Liver (tissue), 8 donors: ENCODE measurements at regions not wholly inside any gene's neighbourhood (a gene's known extent, or its start where the extent isn't known, plus 50 kb on each side); places are given as distances from the start of the nearest gene placed in this dataset.

ENCODE experiments used
- DNase-seq: peaks from one replicate; pipeline ENCODE4 v3.0.0-alpha.2; 2017; ENCODE audit warnings: low spot score
- H3K27ac ChIP-seq, 2 donors: one replicate each; pipeline ENCODE4 v1.7.0; 2013; ENCODE audit warnings: inconsistent platforms in 2 of 2, low read length in 2 of 2, control low read depth in 1 of 2, low read depth in 1 of 2, mild to moderate bottlenecking in 1 of 2
- H3K27me3 ChIP-seq, 4 donors: one replicate each; pipeline versions ENCODE4 v1.6.1 to v1.7.0; 2013; ENCODE audit warnings: low read length in 3 of 4, inconsistent platforms in 1 of 4, mild to moderate bottlenecking in 1 of 4, moderate library complexity in 1 of 4; ENCODE audit not compliant: control insufficient read depth in 4 of 4, insufficient read depth in 4 of 4
- H3K36me3 ChIP-seq, 4 donors: one replicate each; pipeline versions ENCODE4 v1.6.1 to v1.7.0; 2013; ENCODE audit warnings: low read length in 3 of 4, mild to moderate bottlenecking in 3 of 4, low read depth in 1 of 4, moderate library complexity in 1 of 4; ENCODE audit not compliant: control insufficient read depth in 4 of 4, insufficient read depth in 3 of 4
- H3K4me1 ChIP-seq, 4 donors: one replicate each; pipeline versions ENCODE4 v1.6.1 to v1.7.0; 2013; ENCODE audit warnings: low read length in 3 of 4, mild to moderate bottlenecking in 3 of 4, moderate library complexity in 1 of 4; ENCODE audit not compliant: control insufficient read depth in 4 of 4, insufficient read depth in 4 of 4
- H3K4me3 ChIP-seq, 3 donors: one replicate each; pipeline versions ENCODE4 v1.6.1 to v1.7.0; 2013; ENCODE audit warnings: low read length in 3 of 3, control low read depth in 1 of 3, low read depth in 1 of 3, mild to moderate bottlenecking in 1 of 3
- H3K9ac ChIP-seq, 2 donors: one replicate each; pipeline ENCODE4 v1.7.0; 2013; ENCODE audit warnings: low read length in 2 of 2, mild to moderate bottlenecking in 2 of 2, moderate library complexity in 2 of 2, control low read depth in 1 of 2, low read depth in 1 of 2
- H3K9me3 ChIP-seq, 4 donors: one replicate each; pipeline versions ENCODE4 v1.6.1 to v1.7.0; 2013; ENCODE audit warnings: low read length in 3 of 4; ENCODE audit not compliant: control insufficient read depth in 4 of 4
- EGR1 ChIP-seq, 2 donors: IDR thresholded peaks; 2 replicates each; pipeline ENCODE4 v1.6.1; 2016 to 2018; ENCODE audit warnings: antibody characterized with exemption in 2 of 2, low read depth in 2 of 2
- FOXA2 ChIP-seq: IDR thresholded peaks from 2 replicates; pipeline ENCODE4 v1.6.1; 2016; ENCODE audit warnings: antibody characterized with exemption
- GABPA ChIP-seq, 2 donors: IDR thresholded peaks in 1 of 2; conservative IDR thresholded peaks in 1 of 2; 2 replicates each; pipeline ENCODE4 v1.6.1; 2016; ENCODE audit warnings: antibody characterized with exemption in 2 of 2, mild to moderate bottlenecking in 1 of 2, moderate library complexity in 1 of 2
- HNF4A ChIP-seq, 2 donors: conservative IDR thresholded peaks; 2 replicates each; pipeline ENCODE4 v1.6.1; 2016; ENCODE audit warnings: antibody characterized with exemption in 2 of 2, mild to moderate bottlenecking in 2 of 2
- JUND ChIP-seq, 2 donors: IDR thresholded peaks; 2 replicates each; pipeline ENCODE4 v1.6.1; 2016; ENCODE audit warnings: antibody characterized with exemption in 2 of 2
- MAX ChIP-seq: IDR thresholded peaks from 2 replicates; pipeline ENCODE4 v1.6.1; 2016; ENCODE audit warnings: antibody characterized with exemption
- RXRA ChIP-seq, 2 donors: IDR thresholded peaks; 2 replicates each; pipeline ENCODE4 v1.6.1; 2017 to 2018; ENCODE audit warnings: antibody characterized with exemption in 2 of 2, mild to moderate bottlenecking in 1 of 2
- SP1 ChIP-seq: IDR thresholded peaks from 2 replicates; pipeline ENCODE4 v1.6.1; 2018; ENCODE audit warnings: antibody characterized with exemption, mild to moderate bottlenecking
- TAF1 ChIP-seq: conservative IDR thresholded peaks from 2 replicates; pipeline ENCODE4 v1.6.1; 2016; ENCODE audit warnings: antibody characterized with exemption, mild to moderate bottlenecking
- YY1 ChIP-seq: IDR thresholded peaks from 2 replicates; pipeline ENCODE4 v1.6.1; 2016; ENCODE audit warnings: antibody characterized with exemption, mild to moderate bottlenecking
- ZBTB33 ChIP-seq: IDR thresholded peaks from 2 replicates; pipeline ENCODE4 v1.6.1; 2016; ENCODE audit warnings: antibody characterized with exemption
- WGBS: extraction: QIAGEN DNeasy Blood & Tissue Kit; methylation state at CpG from one replicate; pipeline ENCODE4 v1.1.7; 2013; 5-methylcytosine and 5-hydroxymethylcytosine counted together
- TF ChIP-seq, protein P1 (sequence below): fragments of 150-350 bp; IDR thresholded peaks from 2 replicates; pipeline ENCODE4 v1.5.1; 2017; ENCODE audit warnings: improper control_type of control experiment, low read depth, low read length; ENCODE audit not compliant: missing input control
- TF ChIP-seq, protein P2 (sequence below): IDR thresholded peaks from 2 replicates; pipeline ENCODE4 v1.6.1; 2016; ENCODE audit warnings: antibody characterized with exemption, mild to moderate bottlenecking
- TF ChIP-seq, protein P3 (sequence below): IDR thresholded peaks from 2 replicates; pipeline ENCODE4 v1.6.1; 2016; ENCODE audit warnings: antibody characterized with exemption
- donor health status: healthy.
- donor health status: healthy.
- donor health status: healthy.
- donor health status: healthy.
- donor health status: healthy.

- H3K9ac ChIP-seq = no peak overlapping the region
Observed at GRCh38 chr1:164320790-164321731, 237.9 kb upstream of the PBX1 start.

More at GRCh38 chr1:164320790-164321731, 237.9 kb upstream of the PBX1 start:
- TF ChIP-seq, protein P1, sequence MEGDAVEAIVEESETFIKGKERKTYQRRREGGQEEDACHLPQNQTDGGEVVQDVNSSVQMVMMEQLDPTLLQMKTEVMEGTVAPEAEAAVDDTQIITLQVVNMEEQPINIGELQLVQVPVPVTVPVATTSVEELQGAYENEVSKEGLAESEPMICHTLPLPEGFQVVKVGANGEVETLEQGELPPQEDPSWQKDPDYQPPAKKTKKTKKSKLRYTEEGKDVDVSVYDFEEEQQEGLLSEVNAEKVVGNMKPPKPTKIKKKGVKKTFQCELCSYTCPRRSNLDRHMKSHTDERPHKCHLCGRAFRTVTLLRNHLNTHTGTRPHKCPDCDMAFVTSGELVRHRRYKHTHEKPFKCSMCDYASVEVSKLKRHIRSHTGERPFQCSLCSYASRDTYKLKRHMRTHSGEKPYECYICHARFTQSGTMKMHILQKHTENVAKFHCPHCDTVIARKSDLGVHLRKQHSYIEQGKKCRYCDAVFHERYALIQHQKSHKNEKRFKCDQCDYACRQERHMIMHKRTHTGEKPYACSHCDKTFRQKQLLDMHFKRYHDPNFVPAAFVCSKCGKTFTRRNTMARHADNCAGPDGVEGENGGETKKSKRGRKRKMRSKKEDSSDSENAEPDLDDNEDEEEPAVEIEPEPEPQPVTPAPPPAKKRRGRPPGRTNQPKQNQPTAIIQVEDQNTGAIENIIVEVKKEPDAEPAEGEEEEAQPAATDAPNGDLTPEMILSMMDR = no peak
- TF ChIP-seq RXRA (IDR thresholded peaks at IDR 0.05) = no peak
- TF ChIP-seq, protein P2, sequence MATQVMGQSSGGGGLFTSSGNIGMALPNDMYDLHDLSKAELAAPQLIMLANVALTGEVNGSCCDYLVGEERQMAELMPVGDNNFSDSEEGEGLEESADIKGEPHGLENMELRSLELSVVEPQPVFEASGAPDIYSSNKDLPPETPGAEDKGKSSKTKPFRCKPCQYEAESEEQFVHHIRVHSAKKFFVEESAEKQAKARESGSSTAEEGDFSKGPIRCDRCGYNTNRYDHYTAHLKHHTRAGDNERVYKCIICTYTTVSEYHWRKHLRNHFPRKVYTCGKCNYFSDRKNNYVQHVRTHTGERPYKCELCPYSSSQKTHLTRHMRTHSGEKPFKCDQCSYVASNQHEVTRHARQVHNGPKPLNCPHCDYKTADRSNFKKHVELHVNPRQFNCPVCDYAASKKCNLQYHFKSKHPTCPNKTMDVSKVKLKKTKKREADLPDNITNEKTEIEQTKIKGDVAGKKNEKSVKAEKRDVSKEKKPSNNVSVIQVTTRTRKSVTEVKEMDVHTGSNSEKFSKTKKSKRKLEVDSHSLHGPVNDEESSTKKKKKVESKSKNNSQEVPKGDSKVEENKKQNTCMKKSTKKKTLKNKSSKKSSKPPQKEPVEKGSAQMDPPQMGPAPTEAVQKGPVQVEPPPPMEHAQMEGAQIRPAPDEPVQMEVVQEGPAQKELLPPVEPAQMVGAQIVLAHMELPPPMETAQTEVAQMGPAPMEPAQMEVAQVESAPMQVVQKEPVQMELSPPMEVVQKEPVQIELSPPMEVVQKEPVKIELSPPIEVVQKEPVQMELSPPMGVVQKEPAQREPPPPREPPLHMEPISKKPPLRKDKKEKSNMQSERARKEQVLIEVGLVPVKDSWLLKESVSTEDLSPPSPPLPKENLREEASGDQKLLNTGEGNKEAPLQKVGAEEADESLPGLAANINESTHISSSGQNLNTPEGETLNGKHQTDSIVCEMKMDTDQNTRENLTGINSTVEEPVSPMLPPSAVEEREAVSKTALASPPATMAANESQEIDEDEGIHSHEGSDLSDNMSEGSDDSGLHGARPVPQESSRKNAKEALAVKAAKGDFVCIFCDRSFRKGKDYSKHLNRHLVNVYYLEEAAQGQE = no peak
- no peak for TF ChIP-seq HNF4A (conservative IDR thresholded peaks at IDR 0.05)
- no peak for TF ChIP-seq EGR1 (IDR thresholded peaks at IDR 0.05; ENCODE audit: low read depth in 2 of 2)
- no peak for TF ChIP-seq GABPA (IDR thresholded peaks at IDR 0.05 in 1 of 2, conservative IDR thresholded peaks at IDR 0.05 in 1 of 2)
- TF ChIP-seq, protein P3, sequence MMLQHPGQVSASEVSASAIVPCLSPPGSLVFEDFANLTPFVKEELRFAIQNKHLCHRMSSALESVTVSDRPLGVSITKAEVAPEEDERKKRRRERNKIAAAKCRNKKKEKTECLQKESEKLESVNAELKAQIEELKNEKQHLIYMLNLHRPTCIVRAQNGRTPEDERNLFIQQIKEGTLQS = no peak
- TF ChIP-seq MAX = no peak
- no peak for TF ChIP-seq TAF1
- no peak for TF ChIP-seq JUND (IDR thresholded peaks at IDR 0.05)
- TF ChIP-seq SP1 = no peak
- no peak for TF ChIP-seq FOXA2
- no peak for TF ChIP-seq ZBTB33
- no peak for TF ChIP-seq YY1
- WGBS = 11% methylated on average over 56 of the region's 56 CpGs
- no peak for DNase-seq
- Histone ChIP-seq H3K9me3 (peaks cover 0 to 4% (median 0%) of the 10 kb centered on the region in 4 donors), H3K27me3 (peaks cover 0 to 6% (median 2%) of the 10 kb centered on the region in 4 donors), H3K4me1 (peaks cover 0 to 3% (median 0%) of the 10 kb centered on the region in 4 donors), H3K36me3 (no peaks in the 10 kb centered on the region), H3K27ac (no peak overlapping the region), H3K4me3 (peak overlapping the region in 1 of 3 donors; percentile 40)
